ENCODE measurements at regions not wholly inside any gene's neighbourhood (a gene's known extent, or its start where the extent isn't known, plus 50 kb on each side); places are given as distances from the start of the nearest gene placed in this dataset.

DNA sequence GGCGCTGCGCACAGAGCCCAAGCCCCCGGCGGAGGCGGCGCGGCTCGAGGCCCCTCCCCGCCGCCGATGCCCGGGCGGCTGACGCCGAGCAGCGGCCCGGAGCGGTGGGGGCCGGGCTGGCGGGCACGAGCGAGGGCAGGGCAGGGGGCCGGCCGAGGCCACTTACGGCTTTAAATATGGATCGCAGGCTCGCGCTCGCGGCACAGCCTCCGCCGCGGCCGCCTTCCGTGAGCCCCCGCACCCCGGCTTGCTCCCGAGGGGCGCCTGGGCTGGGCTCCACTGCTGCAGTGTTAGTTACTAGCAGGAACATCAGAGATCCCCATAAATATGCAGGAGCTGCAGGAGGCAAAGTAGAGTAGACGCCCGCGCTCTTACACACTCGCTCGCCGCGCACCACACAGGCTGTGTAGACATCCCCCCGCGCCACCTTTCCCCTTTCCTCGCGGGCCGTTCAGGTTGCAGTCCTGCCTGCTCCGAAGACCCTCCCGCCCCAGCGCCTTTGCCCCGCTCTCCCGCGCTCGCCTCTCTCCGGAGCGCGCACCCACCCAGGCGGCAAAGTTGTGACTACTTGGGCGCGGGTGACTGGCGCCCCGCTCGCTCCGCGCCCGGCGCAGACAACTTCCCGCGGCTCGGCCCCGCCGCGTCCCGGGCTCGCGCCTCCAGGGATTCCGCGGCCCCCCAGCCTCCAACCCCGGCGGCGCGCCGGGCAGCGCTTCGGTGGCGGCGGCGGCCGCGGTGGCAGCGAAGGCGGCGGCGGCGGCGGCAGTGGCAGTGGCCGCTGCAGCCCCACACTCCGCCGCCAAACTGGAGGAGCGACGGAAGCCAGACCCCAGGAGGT is 152.0 kb upstream of the SLC4A4 start:
- TF ChIP-seq, protein P1, sequence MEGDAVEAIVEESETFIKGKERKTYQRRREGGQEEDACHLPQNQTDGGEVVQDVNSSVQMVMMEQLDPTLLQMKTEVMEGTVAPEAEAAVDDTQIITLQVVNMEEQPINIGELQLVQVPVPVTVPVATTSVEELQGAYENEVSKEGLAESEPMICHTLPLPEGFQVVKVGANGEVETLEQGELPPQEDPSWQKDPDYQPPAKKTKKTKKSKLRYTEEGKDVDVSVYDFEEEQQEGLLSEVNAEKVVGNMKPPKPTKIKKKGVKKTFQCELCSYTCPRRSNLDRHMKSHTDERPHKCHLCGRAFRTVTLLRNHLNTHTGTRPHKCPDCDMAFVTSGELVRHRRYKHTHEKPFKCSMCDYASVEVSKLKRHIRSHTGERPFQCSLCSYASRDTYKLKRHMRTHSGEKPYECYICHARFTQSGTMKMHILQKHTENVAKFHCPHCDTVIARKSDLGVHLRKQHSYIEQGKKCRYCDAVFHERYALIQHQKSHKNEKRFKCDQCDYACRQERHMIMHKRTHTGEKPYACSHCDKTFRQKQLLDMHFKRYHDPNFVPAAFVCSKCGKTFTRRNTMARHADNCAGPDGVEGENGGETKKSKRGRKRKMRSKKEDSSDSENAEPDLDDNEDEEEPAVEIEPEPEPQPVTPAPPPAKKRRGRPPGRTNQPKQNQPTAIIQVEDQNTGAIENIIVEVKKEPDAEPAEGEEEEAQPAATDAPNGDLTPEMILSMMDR (IDR thresholded peaks at IDR 0.05) = no peak

DNA sequence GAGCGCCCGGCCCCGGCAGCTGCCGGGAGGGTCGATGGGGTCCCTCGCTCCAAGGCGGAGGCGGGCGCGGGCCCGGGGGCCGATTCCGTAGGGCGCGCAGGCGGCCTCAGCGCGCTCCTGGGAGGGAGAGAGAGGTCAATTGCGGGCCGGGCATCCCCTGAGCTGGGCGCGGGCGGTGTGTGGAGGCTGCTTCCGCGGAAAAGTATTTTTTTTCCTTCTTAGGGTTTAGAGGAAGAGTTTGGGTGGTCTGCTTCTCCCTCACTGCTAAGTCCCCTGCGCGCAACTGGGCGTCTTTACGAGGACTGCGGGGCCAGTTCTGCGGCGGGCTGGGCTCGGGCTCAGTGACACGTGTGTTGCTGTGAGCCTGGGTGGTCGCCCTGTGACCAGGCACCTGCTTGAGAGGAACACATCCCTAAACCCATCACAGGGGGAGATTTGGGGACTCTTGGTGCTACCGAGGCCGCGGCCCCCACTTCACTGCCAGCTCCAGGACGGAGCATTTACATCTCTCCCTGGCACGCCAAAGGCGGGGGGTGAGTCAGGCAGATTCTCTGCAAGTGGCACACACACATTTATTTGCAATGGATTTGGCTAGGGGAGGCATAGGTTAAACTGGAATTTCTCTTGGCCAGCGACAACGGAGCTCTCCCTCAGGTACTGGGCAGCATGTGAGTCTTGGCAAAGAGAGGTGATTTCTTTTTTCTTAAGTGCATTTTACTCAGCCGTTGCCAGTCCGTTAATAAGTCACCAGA is 151.2 kb upstream of the SLC4A4 start:
- TF ChIP-seq, protein P1 (IDR thresholded peaks at IDR 0.05) = no peak

DNA sequence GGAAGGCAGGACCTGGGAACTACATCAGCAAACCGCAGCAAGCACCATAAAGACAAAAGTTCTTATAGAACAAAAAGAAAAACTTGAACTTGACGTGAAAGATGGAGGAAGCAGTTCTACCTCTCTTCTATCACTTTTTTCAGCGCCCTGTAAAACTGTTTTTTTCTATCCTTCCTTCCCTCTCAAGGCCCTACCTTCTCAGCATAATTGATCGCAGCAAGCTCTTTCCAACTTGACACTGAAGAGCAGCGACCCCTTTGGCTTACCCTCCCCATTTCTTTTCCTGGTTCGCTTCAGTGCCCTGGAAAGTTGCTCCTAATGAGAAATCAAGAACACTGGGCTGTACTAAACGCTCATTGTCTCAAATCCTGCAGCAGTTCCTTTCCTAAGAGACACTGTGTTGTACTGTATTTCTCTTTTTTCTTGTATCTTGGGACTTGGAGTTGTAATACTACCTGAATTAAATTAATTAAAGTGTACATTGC is 150.6 kb upstream of the SLC4A4 start:
- TF ChIP-seq, protein P1 (IDR thresholded peaks at IDR 0.05) = no peak

DNA sequence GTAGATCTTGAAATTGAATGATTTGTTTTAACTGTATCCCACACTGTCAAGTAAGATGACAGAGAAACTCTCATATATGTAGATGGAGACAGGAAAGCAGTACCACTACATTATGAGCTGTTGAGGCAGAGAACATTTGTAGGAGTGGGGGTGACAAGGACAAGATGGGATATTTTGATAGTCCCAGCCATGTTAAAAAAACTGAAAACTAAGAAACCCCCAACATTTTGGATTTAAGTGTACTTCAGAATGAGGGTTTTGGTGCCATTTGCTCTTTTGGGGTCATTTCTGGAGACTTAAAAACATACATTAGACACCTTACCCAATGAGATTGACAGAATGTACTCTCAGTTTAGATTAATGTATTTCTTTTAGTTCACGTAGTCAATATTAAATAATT is 149.9 kb upstream of the SLC4A4 start:
- TF ChIP-seq, protein P1 (IDR thresholded peaks at IDR 0.05) = no peak

DNA sequence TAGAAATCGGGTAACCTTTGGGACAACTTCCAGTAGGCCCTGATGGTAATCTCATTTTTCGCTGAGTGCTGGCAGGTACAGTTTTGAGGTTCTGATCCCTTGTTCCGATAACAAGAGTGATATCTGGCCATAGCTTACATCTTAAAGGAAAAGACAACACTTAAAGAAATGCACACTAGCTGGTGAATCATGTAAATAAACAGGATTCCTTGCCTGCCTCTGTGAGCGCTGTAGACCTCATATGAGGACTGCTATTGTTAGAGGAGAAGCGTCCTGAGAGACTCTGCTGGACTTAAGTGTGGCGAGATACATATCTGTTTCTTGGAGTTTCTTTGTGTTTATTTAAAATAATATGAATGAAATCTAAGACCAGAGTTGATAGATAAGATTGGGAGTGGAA is 149.3 kb upstream of the SLC4A4 start:
- TF ChIP-seq, protein P1 (IDR thresholded peaks at IDR 0.05) = no peak

DNA sequence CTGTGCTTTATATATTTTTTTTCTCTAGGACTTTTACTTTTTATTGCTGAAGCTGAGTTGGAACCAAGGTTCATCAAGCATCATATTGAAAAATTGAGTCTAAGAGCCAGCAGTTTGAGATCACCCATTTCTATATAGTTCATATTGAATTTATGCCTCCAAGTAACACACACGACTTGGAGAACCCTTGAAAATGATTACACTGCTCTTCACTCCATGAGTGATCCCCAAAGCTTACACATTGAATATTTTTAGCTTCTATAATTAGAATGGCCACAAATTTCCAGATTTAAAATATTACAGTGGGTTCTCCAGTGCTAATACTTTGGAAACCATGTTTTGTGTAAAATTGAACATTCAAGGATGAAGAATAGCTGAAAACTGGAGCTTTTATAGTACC is 144.4 kb upstream of the SLC4A4 start:
- TF ChIP-seq, protein P1 (IDR thresholded peaks at IDR 0.05) = no peak

DNA sequence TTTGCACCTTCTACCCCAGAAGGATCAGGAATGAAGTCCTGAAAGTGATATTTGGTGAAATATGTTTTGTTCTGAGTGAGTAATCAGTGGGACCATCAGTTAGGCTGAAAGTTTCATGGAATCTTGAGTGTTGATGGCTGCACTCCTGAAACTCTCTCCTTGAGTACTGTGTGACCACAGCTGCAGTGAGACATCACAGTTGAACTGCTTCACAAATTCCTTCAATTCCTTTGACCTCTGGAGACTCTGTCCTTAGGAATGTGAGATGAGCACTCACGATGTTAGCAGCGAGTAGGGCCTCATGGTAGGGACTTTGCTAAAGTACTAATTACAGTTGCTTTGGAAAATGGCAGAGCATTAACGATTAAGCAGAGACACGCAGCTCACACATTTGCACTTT is 142.9 kb upstream of the SLC4A4 start:
- TF ChIP-seq, protein P1 (IDR thresholded peaks at IDR 0.05) = no peak

All from LNCAP (cell line).